Erythroblast (primary cell): ENCODE measurements at regions not wholly inside any gene's neighbourhood (a gene's known extent, or its start where the extent isn't known, plus 50 kb on each side); places are given as distances from the start of the nearest gene placed in this dataset.

Experiments used
- DNase-seq, 2 experiments: peaks; one replicate each; lab custom pipeline; 2025; lab: John Stamatoyannopoulos, UW
- GATA1 ChIP-seq: IDR thresholded peaks from 2 replicates; pipeline ENCODE4 v1.6.1; 2011; ENCODE audit warnings: low read depth, mild to moderate bottlenecking, control low read depth, low read length, moderate library complexity
- POLR2A ChIP-seq: IDR thresholded peaks from 2 replicates; pipeline ENCODE4 v1.6.1; 2011; ENCODE audit warnings: mild to moderate bottlenecking, low read length

DNA sequence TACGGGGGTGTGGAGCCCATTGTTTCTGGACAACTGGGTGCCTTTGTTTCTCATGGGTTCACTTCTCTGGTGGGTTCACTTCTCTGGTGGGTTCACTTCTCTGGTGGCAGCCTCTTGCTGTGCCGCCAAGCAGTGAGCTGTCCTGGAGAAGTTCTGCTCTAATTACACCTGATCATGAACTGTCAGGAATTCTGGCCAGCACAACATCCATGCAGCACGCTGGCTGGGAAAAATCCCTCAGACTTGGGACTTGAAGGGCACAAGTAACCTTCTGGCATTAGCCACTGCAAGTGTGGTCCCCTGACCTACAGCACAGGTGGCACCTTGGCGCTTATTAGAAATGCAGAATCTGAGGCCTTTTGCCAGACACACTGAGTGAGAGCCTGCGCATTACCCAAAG, 752.5 kb downstream of the QKI start:
- no peak for TF ChIP-seq POLR2A
- TF ChIP-seq GATA1, result no peak
- no peak for DNase-seq

DNA sequence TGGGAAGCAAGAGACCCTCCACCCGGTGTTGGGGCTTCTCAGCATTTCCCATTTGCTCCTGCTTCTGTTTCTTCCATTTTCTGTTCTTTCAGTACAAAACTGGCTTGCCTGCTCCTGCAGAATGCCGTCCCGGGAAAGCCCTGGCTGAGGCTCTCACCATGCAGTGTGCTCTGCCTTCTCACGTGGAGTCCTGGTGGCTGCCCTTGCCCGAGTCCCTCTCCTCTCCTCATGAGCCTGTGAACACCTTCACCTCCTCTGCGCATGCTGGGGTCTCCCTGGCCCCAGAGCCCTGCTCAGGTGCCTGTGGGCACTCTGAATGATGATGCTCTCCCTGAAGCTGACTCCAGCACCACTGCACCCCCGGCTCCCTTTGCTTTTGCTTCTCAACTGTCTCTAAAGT, 752.0 kb downstream of the QKI start:
- no peak for DNase-seq
- no peak for TF ChIP-seq GATA1
- TF ChIP-seq POLR2A, result no peak

DNA sequence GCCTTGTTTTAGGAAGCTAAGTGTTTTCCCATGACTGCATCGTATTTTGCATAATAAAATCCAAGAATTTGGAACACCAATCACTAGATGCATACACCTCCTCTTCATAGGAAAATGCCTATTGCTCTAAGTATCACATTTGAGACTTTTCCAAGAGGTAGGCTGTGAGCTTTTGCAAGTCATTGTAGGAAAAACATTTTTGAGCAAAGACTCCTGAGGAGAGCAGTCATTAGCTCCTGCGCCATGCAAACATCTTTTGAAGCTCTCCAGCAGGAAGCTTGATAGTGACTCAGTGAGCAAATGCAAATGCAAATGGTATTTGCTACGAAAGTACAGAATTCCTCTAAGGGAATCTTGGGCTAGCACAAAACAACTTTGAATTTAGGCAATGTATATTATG, 750.4 kb downstream of the QKI start:
- DNase-seq, result no peak
- no peak for TF ChIP-seq GATA1
- no peak for TF ChIP-seq POLR2A

DNA sequence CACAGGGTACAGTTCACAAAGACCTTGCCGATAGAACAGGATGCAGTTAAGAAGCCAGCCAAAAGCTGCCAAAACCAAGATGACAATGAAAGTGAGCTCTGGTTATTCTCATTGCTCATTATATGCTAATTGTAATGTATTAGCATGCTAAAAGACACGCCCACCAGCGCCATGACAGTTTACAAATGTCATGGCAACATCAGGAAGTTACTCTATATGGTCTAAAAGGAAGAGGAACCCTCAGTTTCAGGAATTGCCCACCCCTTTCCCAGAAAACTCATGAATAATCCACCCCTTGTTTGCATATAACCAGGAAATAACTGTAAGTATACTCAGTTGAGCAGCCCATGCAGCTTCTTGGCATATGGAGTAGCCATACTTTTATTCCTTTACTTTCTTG, 748.7 kb downstream of the QKI start:
- DNase-seq, result no peak
- TF ChIP-seq POLR2A (no peak), GATA1 (no peak)

DNA sequence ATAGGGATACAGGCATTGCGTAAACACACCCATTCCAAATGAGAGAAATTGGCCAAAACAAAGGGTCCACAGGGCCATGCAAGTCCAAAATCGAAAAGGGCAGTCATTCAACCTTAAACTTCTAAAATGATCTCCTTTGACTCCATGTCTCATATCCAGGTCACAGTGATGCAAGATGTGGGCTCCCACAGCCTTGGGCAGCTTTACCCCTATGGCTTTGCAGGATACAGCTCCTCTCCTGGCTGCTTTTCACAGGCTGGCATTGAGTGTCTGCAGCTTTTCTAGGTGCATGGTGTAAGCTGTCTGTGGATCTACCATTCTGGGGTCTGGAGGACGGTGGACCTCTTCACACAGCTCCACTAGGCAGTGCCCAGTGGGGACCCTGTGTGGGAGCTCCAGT, 744.5 kb downstream of the QKI start:
- no peak for DNase-seq
- TF ChIP-seq POLR2A, result no peak
- no peak for TF ChIP-seq GATA1

DNA sequence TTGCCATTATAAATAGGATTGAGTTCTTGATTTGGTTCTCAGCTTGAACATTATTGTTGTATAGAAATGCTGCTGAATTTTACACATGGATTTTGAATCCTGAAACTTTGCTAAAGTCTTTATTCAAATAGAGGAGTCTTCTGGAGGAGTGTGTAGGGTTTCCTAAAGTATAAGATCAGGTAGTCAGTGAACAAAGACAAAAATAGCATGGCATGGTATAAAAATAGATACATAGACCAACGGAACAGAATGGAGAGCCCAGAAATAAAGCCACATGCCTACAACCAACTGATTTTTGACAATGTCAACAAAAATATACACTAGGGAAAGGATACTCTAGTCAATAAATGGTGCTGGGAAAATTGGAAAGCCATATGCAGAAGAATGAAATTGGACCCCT, 740.1 kb downstream of the QKI start:
- no peak for DNase-seq
- no peak for TF ChIP-seq POLR2A
- no peak for TF ChIP-seq GATA1

DNA sequence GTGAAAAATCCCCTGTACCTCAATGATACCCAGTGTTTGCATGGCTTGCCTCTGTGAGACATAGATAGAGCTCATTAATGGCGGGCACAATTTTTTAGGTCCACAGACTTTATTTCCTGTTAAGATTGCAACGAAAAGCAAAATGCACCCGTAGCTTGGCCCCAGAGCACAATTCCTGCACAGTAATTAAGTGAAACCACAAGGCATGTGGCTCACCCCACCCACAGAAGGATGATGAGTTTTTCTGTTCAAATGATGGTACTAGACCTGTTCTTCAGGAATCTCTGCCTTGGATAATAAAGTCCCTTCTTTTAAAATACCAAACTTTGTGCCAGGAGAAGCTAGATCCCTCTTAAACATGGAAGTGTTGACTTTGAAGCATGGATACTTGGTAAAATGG, 738.1 kb downstream of the QKI start:
- DNase-seq, result no peak
- TF ChIP-seq POLR2A, result no peak

DNA sequence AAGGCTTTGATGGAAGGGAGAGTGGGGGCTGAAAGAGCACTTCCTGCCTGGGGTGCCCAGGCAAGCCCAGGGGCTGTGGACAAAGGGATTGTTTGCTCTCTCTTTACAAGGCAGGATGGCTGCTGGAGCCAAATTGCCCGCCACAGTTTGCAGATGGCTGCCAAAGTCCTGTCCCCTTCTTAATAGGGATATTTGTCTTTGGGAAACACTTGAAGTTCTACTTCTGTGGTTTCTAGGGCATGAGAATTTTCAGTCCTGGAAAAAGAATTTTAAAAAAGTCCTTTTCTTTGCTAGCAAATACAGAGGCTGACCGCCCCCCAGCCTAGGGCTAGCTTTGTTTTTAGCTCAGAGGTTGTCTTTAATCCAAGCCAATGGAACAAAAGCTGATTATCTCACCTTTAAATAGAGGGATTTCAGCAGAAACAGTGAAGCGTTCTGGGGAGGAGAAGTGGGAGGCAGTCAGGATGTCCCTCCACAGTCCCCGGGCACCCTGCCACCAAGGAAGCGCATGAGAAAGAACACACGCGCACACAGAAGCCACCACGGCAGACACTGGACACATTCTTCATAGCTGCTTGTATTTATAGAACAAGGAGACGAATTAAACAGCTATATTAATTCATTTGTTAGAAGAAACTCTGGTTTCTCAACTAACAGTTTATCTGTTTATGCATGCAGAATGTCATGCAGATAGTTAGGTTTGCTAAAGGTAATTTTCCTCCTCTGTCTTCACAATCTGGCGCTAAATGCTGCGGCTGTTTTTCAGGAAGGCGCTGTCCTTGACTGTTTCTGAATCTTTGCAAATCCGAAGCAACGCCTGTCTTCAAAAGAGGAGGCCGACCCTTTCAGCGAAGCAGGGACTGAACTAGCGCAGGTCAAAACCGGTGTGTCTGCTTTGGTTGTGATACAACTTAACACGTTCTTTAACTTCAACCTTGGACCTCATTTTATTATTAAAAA, 736.9 kb downstream of the QKI start:
- DNase-seq, result no peak
- TF ChIP-seq GATA1, result no peak
- no peak for TF ChIP-seq POLR2A

DNA sequence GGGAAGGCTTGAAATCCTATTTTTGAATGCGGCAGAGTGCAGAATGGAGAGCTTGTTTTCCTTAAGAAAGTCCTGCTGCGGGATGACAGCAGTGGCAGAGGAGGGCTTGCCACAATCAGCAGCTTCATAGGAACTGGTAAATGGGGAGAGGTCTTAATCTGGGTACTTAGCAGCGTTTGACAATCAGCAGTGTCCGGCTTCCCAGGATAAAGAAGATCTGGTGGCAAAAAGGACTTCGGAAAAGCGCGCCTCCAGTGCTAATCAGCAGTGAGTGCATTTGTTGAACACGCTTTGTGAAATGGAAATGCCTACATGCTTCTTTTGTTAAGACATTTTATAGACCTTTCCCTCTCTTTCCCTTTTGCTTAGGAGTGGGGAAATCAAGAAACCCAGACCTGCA, 735.7 kb downstream of the QKI start:
- TF ChIP-seq POLR2A, result no peak
- TF ChIP-seq GATA1, result no peak
- no peak for DNase-seq

DNA sequence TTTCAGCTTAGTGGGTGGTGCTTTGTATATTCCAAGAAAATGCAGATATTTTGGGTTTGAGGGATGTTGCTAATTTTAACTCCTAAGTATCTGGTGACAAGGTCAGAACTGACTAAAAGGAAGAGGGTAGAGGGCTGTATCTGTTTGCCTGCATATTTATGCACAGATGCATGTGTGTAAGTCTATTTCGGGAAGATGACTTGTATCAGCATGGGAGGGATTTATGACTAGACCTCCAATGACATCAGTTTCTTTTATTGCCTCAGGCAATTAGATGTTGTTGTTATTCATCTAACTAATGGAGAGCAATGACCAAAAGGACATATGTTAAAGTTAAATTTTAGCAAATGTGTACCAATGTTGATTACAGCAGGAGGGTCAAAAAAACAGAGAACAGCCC, 734.3 kb downstream of the QKI start:
- DNase-seq, result no peak
- TF ChIP-seq GATA1, result no peak
- TF ChIP-seq POLR2A, result no peak

DNA sequence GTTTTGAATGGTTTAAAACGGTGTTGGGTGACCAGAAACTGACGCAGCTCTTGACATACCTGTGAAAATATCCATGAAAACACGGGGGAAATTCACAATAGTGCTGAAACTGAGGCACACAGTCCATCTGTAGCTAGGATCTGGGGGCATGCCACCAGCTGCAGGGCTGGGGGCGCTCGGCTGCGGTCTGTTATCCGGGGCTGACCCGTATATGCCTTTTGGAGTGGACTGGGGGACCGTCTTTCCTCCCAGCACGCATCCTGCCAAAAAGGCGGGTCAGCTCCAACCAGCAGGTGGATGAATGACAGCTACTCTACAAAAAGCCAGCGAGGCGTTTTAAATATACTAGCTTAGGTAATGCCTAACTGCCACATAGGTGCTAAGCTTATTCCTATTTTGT, 729.8 kb downstream of the QKI start:
- no peak for DNase-seq
- TF ChIP-seq GATA1 (no peak), POLR2A (no peak)

DNA sequence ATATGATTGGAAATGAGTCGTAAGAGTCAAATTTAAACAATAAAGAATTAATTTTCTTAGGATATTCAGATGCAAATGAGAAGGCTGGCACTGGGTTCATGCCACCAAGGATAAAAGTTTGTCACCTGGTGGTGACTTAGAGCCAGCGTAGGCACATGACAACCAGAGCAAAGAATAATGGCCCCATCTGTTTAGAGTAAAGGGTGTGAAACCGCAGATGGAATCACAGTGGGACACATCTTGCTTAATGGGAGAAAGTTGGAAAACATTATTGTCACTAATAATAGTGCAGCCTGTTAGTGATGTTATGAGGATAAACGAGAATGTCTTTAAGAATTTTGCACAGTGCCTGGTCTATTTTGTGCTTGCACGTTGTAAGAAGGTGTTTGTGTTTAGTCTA, 727.8 kb downstream of the QKI start:
- TF ChIP-seq GATA1 (no peak), POLR2A (no peak)
- no peak for DNase-seq

DNA sequence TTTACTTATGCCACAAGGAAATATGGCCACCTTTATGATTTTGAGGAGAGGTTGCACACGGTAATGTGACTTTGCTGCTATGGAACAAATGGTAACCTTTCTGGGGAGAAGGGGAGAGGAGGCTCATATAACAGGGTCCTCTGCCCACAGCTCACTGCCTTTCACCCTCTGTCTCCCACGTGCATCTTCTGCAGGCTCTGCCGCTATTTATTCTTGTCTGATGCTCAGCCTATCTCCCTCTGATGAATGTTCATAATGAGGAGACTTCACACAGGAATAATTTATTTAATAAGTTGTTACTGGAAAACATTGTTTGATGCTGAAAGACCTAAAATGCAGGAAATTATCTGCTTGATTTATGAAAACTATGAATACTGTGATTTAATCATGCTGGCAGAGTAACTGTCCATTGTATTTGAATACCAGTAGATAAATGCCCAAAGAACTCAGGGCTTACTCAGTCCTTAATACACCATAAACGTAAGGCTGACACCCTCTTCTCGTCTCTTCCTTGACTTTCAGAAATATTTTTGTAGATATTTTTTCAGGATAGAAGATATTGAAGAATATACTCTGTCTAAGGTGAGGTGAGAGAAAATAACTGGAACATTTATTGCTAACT, 721.1 kb downstream of the QKI start:
- DNase-seq, result no peak
- TF ChIP-seq GATA1 (no peak), POLR2A (no peak)

DNA sequence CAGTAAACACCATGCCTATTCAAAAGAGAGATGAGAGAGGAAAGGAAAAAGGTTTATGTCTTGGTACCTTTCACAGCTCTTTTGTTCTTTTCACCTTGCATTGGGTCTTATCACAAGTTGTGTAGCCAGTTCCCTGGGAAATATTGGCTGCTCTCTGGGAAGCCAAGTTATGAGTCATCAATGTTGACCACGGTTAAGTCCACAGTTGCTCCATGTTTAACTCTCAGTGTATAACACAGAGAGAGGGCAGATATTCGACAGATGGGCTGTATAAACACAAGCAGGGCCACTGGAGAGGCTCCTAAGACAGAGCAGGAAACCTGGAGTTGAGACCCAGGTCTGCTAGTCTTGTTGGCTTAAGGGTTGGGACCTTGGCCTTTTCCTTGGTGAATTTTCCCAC, 718.6 kb downstream of the QKI start:
- no peak for DNase-seq
- TF ChIP-seq GATA1 (no peak), POLR2A (no peak)
